ENCODE measurements at regions not wholly inside any gene's neighbourhood (a gene's known extent, or its start where the extent isn't known, plus 50 kb on each side); places are given as distances from the start of the nearest gene placed in this dataset.

GRCh38 chr11:11779975-11780374 is 61.8 kb upstream of the USP47 start:
- H3K4me3 ChIP-seq (ENCODE audit: low read depth in 1 of 2, low read length in 2 of 2) = no peak overlapping the region
- ATAC-seq (ENCODE audit: insufficient read depth, low read depth) = no peak
- no peak for TF ChIP-seq EZH2 (IDR thresholded peaks at IDR 0.05; ENCODE audit: borderline replicate concordance, low read depth, low read length, severe bottlenecking)
- no peak for TF ChIP-seq CTCF (IDR thresholded peaks at IDR 0.05; ENCODE audit: borderline replicate concordance, extremely low read depth, low read length, poor library complexity, severe bottlenecking)

DNA sequence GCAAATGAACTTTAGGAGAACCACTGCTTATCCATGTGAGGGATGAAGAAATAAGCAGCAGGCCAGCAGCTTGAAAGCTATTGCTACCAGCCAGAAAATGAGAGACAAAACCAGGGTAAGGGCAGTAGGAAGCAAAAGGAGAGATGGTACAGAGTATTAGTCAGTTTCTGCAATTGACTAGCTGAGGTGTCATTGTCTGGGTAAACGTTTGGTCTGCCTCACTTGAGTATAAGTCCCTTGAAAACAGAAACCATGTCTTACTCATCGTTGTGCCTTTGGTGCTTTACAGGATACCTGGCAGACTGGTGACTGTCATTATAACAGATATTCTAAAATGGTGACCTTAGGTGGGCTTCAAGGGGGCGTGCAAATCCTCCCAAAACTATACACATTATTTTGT is 63.9 kb upstream of the USP47 start:
- no peak overlapping the region for H3K4me3 ChIP-seq (ENCODE audit: low read depth in 1 of 2, low read length in 2 of 2)
- H3K27me3 ChIP-seq (ENCODE audit: insufficient read depth, low read length, poor library complexity) = peaks cover 27% of the 10 kb centered on the region
- H3K4me2 ChIP-seq (ENCODE audit: insufficient read depth, low read length) = no peak overlapping the region
- H3K9ac ChIP-seq (ENCODE audit: low read depth, low read length) = no peak overlapping the region
- H3K9me3 ChIP-seq (ENCODE audit: insufficient read depth, low read length, severe bottlenecking) = no peaks in the 10 kb centered on the region
- no peaks in the 10 kb centered on the region for H3K36me3 ChIP-seq (ENCODE audit: insufficient read depth, low read length)
- H4K20me1 ChIP-seq (ENCODE audit: insufficient read depth, low read length) = no peaks in the 10 kb centered on the region
- no peak for TF ChIP-seq CTCF (IDR thresholded peaks at IDR 0.05; ENCODE audit: borderline replicate concordance, extremely low read depth, low read length, poor library complexity, severe bottlenecking)
- no peak for TF ChIP-seq EZH2 (IDR thresholded peaks at IDR 0.05; ENCODE audit: borderline replicate concordance, low read depth, low read length, severe bottlenecking)
- DNase-seq = no peak
- no peak overlapping the region for H2AFZ ChIP-seq (ENCODE audit: low read depth, low read length)
- ATAC-seq (ENCODE audit: insufficient read depth, low read depth) = no peak
- no peaks in the 10 kb centered on the region for H3K79me2 ChIP-seq (ENCODE audit: insufficient read depth, low read length)
- no peak overlapping the region for H3K27ac ChIP-seq (ENCODE audit: low read length)
- H3K4me1 ChIP-seq (ENCODE audit: insufficient read depth, low read length) = no peaks in the 10 kb centered on the region

More at GRCh38 chr11:11779975-11780374, 61.8 kb upstream of the USP47 start:
- Histone ChIP-seq H3K27ac (ENCODE audit: low read length) (no peak overlapping the region), H3K27me3 (ENCODE audit: insufficient read depth, low read length, poor library complexity) (peaks cover 23% of the 10 kb centered on the region), H3K4me2 (ENCODE audit: insufficient read depth, low read length) (no peak overlapping the region), H2AFZ (ENCODE audit: low read depth, low read length) (no peak overlapping the region), H3K36me3 (ENCODE audit: insufficient read depth, low read length) (no peaks in the 10 kb centered on the region), H4K20me1 (ENCODE audit: insufficient read depth, low read length) (no peaks in the 10 kb centered on the region), H3K9ac (ENCODE audit: low read depth, low read length) (no peak overlapping the region), H3K79me2 (ENCODE audit: insufficient read depth, low read length) (no peaks in the 10 kb centered on the region), H3K4me1 (ENCODE audit: insufficient read depth, low read length) (no peaks in the 10 kb centered on the region), H3K9me3 (ENCODE audit: insufficient read depth, low read length, severe bottlenecking) (no peaks in the 10 kb centered on the region)
- DNase-seq = no peak

- ATAC-seq (ENCODE audit: insufficient read depth, low read depth) (no peak), DNase-seq (no peak)
- Histone ChIP-seq H3K4me3 (ENCODE audit: low read depth in 1 of 2, low read length in 2 of 2) (no peak overlapping the region), H2AFZ (ENCODE audit: low read depth, low read length) (no peak overlapping the region), H3K27me3 (ENCODE audit: insufficient read depth, low read length, poor library complexity) (peaks cover 33% of the 10 kb centered on the region), H3K9ac (ENCODE audit: low read depth, low read length) (no peak overlapping the region), H4K20me1 (ENCODE audit: insufficient read depth, low read length) (no peaks in the 10 kb centered on the region), H3K4me2 (ENCODE audit: insufficient read depth, low read length) (no peak overlapping the region), H3K36me3 (ENCODE audit: insufficient read depth, low read length) (no peaks in the 10 kb centered on the region), H3K4me1 (ENCODE audit: insufficient read depth, low read length) (no peaks in the 10 kb centered on the region), H3K27ac (ENCODE audit: low read length) (no peak overlapping the region), H3K9me3 (ENCODE audit: insufficient read depth, low read length, severe bottlenecking) (no peaks in the 10 kb centered on the region), H3K79me2 (ENCODE audit: insufficient read depth, low read length) (no peaks in the 10 kb centered on the region)
- no peak for TF ChIP-seq EZH2 (IDR thresholded peaks at IDR 0.05; ENCODE audit: borderline replicate concordance, low read depth, low read length, severe bottlenecking)
- TF ChIP-seq CTCF (IDR thresholded peaks at IDR 0.05; ENCODE audit: borderline replicate concordance, extremely low read depth, low read length, poor library complexity, severe bottlenecking) = no peak
Measured at GRCh38 chr11:11776714-11777113, 65.1 kb upstream of the USP47 start.

DNA sequence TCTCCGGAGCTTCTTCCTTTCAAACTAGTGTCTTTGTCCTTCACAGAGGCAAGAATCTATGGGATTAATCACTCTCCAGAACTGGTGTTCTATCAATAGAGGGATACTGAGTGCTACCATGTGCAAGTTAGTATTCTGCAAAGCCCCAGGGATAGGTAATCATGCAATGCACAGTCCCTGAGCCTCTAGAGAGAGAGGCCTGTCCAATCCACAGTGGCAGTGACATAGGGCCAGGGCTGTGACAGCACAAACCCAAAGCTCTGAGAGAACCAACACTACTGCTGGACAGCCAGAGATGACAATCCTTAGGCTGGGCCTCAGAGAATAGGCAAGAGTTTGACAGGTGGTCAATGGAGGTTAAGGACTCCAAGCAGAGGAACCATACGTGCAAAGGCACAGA is 66.8 kb upstream of the USP47 start:
- H4K20me1 ChIP-seq (ENCODE audit: insufficient read depth, low read length) = no peaks in the 10 kb centered on the region
- H3K79me2 ChIP-seq (ENCODE audit: insufficient read depth, low read length) = no peaks in the 10 kb centered on the region
- H3K27me3 ChIP-seq (ENCODE audit: insufficient read depth, low read length, poor library complexity) = peaks cover 29% of the 10 kb centered on the region
- no peak overlapping the region for H3K27ac ChIP-seq (ENCODE audit: low read length)
- H3K4me2 ChIP-seq (ENCODE audit: insufficient read depth, low read length) = no peak overlapping the region
- H3K36me3 ChIP-seq (ENCODE audit: insufficient read depth, low read length) = no peaks in the 10 kb centered on the region
- TF ChIP-seq EZH2 (IDR thresholded peaks at IDR 0.05; ENCODE audit: borderline replicate concordance, low read depth, low read length, severe bottlenecking) (no peak), CTCF (IDR thresholded peaks at IDR 0.05; ENCODE audit: borderline replicate concordance, extremely low read depth, low read length, poor library complexity, severe bottlenecking) (no peak)
- no peaks in the 10 kb centered on the region for H3K4me1 ChIP-seq (ENCODE audit: insufficient read depth, low read length)
- ATAC-seq (ENCODE audit: insufficient read depth, low read depth) (no peak), DNase-seq (no peak)
- H3K4me3 ChIP-seq (ENCODE audit: low read depth in 1 of 2, low read length in 2 of 2) = no peak overlapping the region
- H2AFZ ChIP-seq (ENCODE audit: low read depth, low read length) = no peak overlapping the region
- no peaks in the 10 kb centered on the region for H3K9me3 ChIP-seq (ENCODE audit: insufficient read depth, low read length, severe bottlenecking)
- H3K9ac ChIP-seq (ENCODE audit: low read depth, low read length) = no peak overlapping the region

All from DND-41 (cell line).